Trophoblast cell (in vitro differentiated cells and primary cell): ENCODE measurements at regions not wholly inside any gene's neighbourhood (a gene's known extent, or its start where the extent isn't known, plus 50 kb on each side); places are given as distances from the start of the nearest gene placed in this dataset.

ENCODE experiments used
- DNase-seq, 2 donors: peaks; one replicate each; pipeline ENCODE4 v3.0.0-alpha.2; 2016
- H2AFZ ChIP-seq: 2 replicates; pipeline ENCODE4 v1.6.1; 2013; ENCODE audit warnings: low read length, moderate library complexity, mild to moderate bottlenecking; ENCODE audit not compliant: insufficient read depth, poor library complexity
- H2AK5ac ChIP-seq: 2 replicates; pipeline ENCODE4 v1.6.1; 2013; ENCODE audit warnings: mild to moderate bottlenecking, low read length
- H2BK120ac ChIP-seq: 2 replicates; pipeline ENCODE4 v1.6.1; 2013; ENCODE audit warnings: low read length, mild to moderate bottlenecking, moderate library complexity; ENCODE audit not compliant: insufficient read depth, poor library complexity
- H2BK12ac ChIP-seq: 2 replicates; pipeline ENCODE4 v1.6.1; 2013; ENCODE audit warnings: mild to moderate bottlenecking, low read length, moderate library complexity
- H2BK5ac ChIP-seq: 2 replicates; pipeline ENCODE4 v1.6.1; 2013; ENCODE audit warnings: low read length, low read depth, moderate library complexity, mild to moderate bottlenecking; ENCODE audit not compliant: poor library complexity
- H3K14ac ChIP-seq: 2 replicates; pipeline ENCODE4 v1.6.1; 2013; ENCODE audit warnings: mild to moderate bottlenecking, low read length
- H3K18ac ChIP-seq: 2 replicates; pipeline ENCODE4 v1.6.1; 2013; ENCODE audit warnings: mild to moderate bottlenecking, low read length
- H3K23ac ChIP-seq: 2 replicates; pipeline ENCODE4 v1.6.1; 2013; ENCODE audit warnings: low read length
- H3K27ac ChIP-seq: 2 replicates; pipeline ENCODE4 v1.5.1; 2013; ENCODE audit warnings: low read depth, mild to moderate bottlenecking, inconsistent platforms, low read length, moderate library complexity
- H3K27me3 ChIP-seq: 2 replicates; pipeline ENCODE4 v1.6.1; 2013; ENCODE audit warnings: inconsistent platforms, mild to moderate bottlenecking, low read length, moderate library complexity; ENCODE audit not compliant: insufficient read depth
- H3K36me3 ChIP-seq, 2 experiments: 1 replicate in 1 of 2; 2 replicates in 1 of 2; pipeline ENCODE4 v1.6.1; 2013; ENCODE audit warnings: low read length in 2 of 2, mild to moderate bottlenecking in 2 of 2, moderate library complexity in 1 of 2; ENCODE audit not compliant: insufficient read depth in 2 of 2, control insufficient read depth in 1 of 2
- H3K4ac ChIP-seq: 2 replicates; pipeline ENCODE4 v1.6.1; 2013; ENCODE audit warnings: low read depth, mild to moderate bottlenecking, low read length, moderate library complexity
- H3K4me1 ChIP-seq, 2 experiments: 1 replicate in 1 of 2; 2 replicates in 1 of 2; pipeline ENCODE4 v1.6.1; 2013; ENCODE audit warnings: low read length in 2 of 2, mild to moderate bottlenecking in 2 of 2, moderate library complexity in 1 of 2; ENCODE audit not compliant: insufficient read depth in 2 of 2, control insufficient read depth in 1 of 2
- H3K4me2 ChIP-seq: 2 replicates; pipeline ENCODE4 v1.6.1; 2013; ENCODE audit warnings: inconsistent platforms, mild to moderate bottlenecking, low read length, moderate library complexity
- H3K4me3 ChIP-seq: 2 replicates; pipeline ENCODE4 v1.5.1; 2013; ENCODE audit warnings: mild to moderate bottlenecking, low read depth, low read length, inconsistent platforms
- H3K79me1 ChIP-seq: one replicate; pipeline ENCODE4 v1.6.1; 2013; ENCODE audit warnings: low read length
- H3K79me2 ChIP-seq: 2 replicates; pipeline ENCODE4 v1.6.1; 2013; ENCODE audit warnings: low read length, mild to moderate bottlenecking; ENCODE audit not compliant: control insufficient read depth, insufficient read depth, poor library complexity
- H3K9ac ChIP-seq: 2 replicates; pipeline ENCODE4 v1.6.1; 2013; ENCODE audit warnings: mild to moderate bottlenecking, low read length
- H3K9me3 ChIP-seq: 2 replicates; pipeline ENCODE4 v1.6.1; 2013; ENCODE audit warnings: low read depth, mild to moderate bottlenecking, control low read depth, inconsistent platforms, low read length; ENCODE audit not compliant: insufficient read depth
- H4K12ac ChIP-seq: 2 replicates; pipeline ENCODE4 v1.6.1; 2013; ENCODE audit warnings: low read depth, mild to moderate bottlenecking, low read length, moderate library complexity
- H4K8ac ChIP-seq: 2 replicates; pipeline ENCODE4 v1.6.1; 2013; ENCODE audit warnings: low read depth, mild to moderate bottlenecking, low read length, moderate library complexity
- H4K91ac ChIP-seq: one replicate; pipeline ENCODE4 v1.6.1; 2013; ENCODE audit warnings: low read depth, mild to moderate bottlenecking, low read length, moderate library complexity
- WGBS: extraction: QIAGEN DNeasy Blood & Tissue Kit; methylation state at CpG from one replicate; pipeline ENCODE4 v1.1.7; 2013; ENCODE audit warnings: missing lambda C conversion rate; ENCODE audit not compliant: insufficient read length, insufficient coverage; ENCODE audit errors: extremely low coverage; 5-methylcytosine and 5-hydroxymethylcytosine counted together

- Histone ChIP-seq H2AFZ (no peak overlapping the region), H3K4me3 (no peak overlapping the region), H4K8ac (no peak overlapping the region), H3K27me3 (no peaks in the 10 kb centered on the region), H3K9me3 (no peaks in the 10 kb centered on the region), H3K9ac (no peak overlapping the region), H2AK5ac (no peak overlapping the region), H3K36me3 (no peaks in the 10 kb centered on the region), H3K23ac (no peak overlapping the region), H3K14ac (no peak overlapping the region), H3K4ac (no peak overlapping the region), H3K4me1 (no peaks in the 10 kb centered on the region), H3K27ac (no peak overlapping the region), H4K91ac (no peak overlapping the region), H2BK120ac (no peak overlapping the region), H2BK12ac (no peak overlapping the region), H3K18ac (no peak overlapping the region), H3K79me2 (no peaks in the 10 kb centered on the region), H3K4me2 (no peak overlapping the region), H3K79me1 (no peaks in the 10 kb centered on the region), H4K12ac (no peak overlapping the region), H2BK5ac (no peak overlapping the region)
- no CpG with 5 or more reads among the region's 1 CpG for WGBS
- DNase-seq, result no peak
Measured at GRCh38 chr13:83485101-83485500, 397.2 kb downstream of the SLITRK1 start.

DNA sequence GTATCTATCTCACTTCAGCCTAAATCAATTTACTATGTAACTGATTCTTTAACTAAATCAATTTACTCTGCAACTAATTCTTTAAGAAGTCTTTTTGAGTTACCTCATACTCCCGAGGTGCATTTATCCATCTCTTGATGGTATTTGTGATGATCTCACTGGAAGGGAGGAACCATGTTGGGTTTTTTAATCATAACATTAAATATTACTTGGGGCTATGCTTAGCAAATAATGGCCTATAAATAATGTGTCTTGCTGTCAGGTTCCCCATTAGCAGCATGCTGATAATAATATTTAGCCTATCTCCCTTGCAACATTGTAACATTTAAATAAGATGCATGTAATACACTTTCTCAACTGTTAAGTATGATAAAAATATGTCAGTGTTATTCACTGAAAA lies 411.3 kb downstream of the SLITRK1 start:
- H2BK5ac ChIP-seq, result no peak overlapping the region
- H3K27ac ChIP-seq, result no peak overlapping the region
- no peaks in the 10 kb centered on the region for H3K27me3 ChIP-seq
- no peak overlapping the region for H2AK5ac ChIP-seq
- DNase-seq, result no peak
- H3K9ac ChIP-seq, result no peak overlapping the region
- H4K91ac ChIP-seq, result no peak overlapping the region
- H3K36me3 ChIP-seq, result no peaks in the 10 kb centered on the region
- no peak overlapping the region for H3K4ac ChIP-seq
- no peak overlapping the region for H3K14ac ChIP-seq
- H2AFZ ChIP-seq, result no peak overlapping the region
- no peaks in the 10 kb centered on the region for H3K9me3 ChIP-seq
- H4K12ac ChIP-seq, result no peak overlapping the region
- no peak overlapping the region for H2BK12ac ChIP-seq
- H4K8ac ChIP-seq, result no peak overlapping the region
- H3K23ac ChIP-seq, result no peak overlapping the region
- no peaks in the 10 kb centered on the region for H3K79me2 ChIP-seq
- no peak overlapping the region for H3K4me2 ChIP-seq
- H3K4me3 ChIP-seq, result no peak overlapping the region
- H2BK120ac ChIP-seq, result no peak overlapping the region
- no CpG with 5 or more reads among the region's 1 CpG for WGBS
- no peaks in the 10 kb centered on the region for H3K79me1 ChIP-seq
- H3K18ac ChIP-seq, result no peak overlapping the region
- H3K4me1 ChIP-seq, result no peaks in the 10 kb centered on the region

- no peaks in the 10 kb centered on the region for H3K4me1 ChIP-seq
Measured at GRCh38 chr13:83470133-83470797, 412.0 kb downstream of the SLITRK1 start.

DNA sequence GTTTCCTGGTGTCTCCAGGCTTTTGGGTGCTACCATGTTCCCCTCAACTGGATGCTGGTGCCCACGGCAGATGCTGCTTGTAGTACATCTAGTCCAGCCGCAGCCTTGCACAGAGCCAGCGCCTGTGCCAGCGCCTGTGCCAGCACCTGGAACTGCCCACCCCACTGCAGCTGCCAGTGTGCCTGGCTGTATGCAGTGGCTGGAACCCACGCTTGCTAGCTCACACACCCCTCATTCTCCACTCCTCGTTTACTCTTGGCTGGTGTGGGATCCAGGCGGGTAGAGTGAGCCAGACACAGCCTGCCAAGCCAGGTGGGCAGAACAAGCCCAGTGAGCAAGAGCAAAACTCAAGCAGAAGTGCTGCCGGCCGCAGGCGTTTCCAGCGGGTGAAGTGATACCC lies 428.6 kb downstream of the SLITRK1 start:
- no peak overlapping the region for H4K8ac ChIP-seq
- H3K4ac ChIP-seq, result no peak overlapping the region
- WGBS, result no CpG with 5 or more reads among the region's 11 CpGs
- no peak overlapping the region for H2AK5ac ChIP-seq
- H3K4me2 ChIP-seq, result no peak overlapping the region
- H3K9me3 ChIP-seq, result peaks cover 7% of the 10 kb centered on the region
- DNase-seq, result no peak
- H3K9ac ChIP-seq, result no peak overlapping the region
- H3K18ac ChIP-seq, result no peak overlapping the region
- H3K36me3 ChIP-seq, result no peaks in the 10 kb centered on the region
- H2BK120ac ChIP-seq, result no peak overlapping the region
- no peak overlapping the region for H2BK12ac ChIP-seq
- no peak overlapping the region for H2BK5ac ChIP-seq
- H3K4me3 ChIP-seq, result no peak overlapping the region
- H3K14ac ChIP-seq, result no peak overlapping the region
- no peaks in the 10 kb centered on the region for H3K79me2 ChIP-seq
- no peak overlapping the region for H2AFZ ChIP-seq
- H4K91ac ChIP-seq, result no peak overlapping the region
- H3K27me3 ChIP-seq, result no peaks in the 10 kb centered on the region
- no peaks in the 10 kb centered on the region for H3K4me1 ChIP-seq
- H3K23ac ChIP-seq, result no peak overlapping the region
- H4K12ac ChIP-seq, result no peak overlapping the region
- H3K79me1 ChIP-seq, result no peaks in the 10 kb centered on the region
- H3K27ac ChIP-seq, result no peak overlapping the region

More at GRCh38 chr13:83470133-83470797, 412.0 kb downstream of the SLITRK1 start:
- H2BK120ac ChIP-seq, result no peak overlapping the region
- H3K18ac ChIP-seq, result no peak overlapping the region
- H2BK5ac ChIP-seq, result no peak overlapping the region
- no peak overlapping the region for H4K12ac ChIP-seq
- no peak overlapping the region for H4K8ac ChIP-seq
- no peak overlapping the region for H2AFZ ChIP-seq
- H3K79me1 ChIP-seq, result no peaks in the 10 kb centered on the region
- H3K9ac ChIP-seq, result no peak overlapping the region
- H3K27ac ChIP-seq, result no peak overlapping the region
- no peak overlapping the region for H4K91ac ChIP-seq
- DNase-seq, result no peak
- H2BK12ac ChIP-seq, result no peak overlapping the region
- H3K4ac ChIP-seq, result no peak overlapping the region
- no peak overlapping the region for H3K14ac ChIP-seq
- H3K4me3 ChIP-seq, result no peak overlapping the region
- H3K4me2 ChIP-seq, result no peak overlapping the region
- no CpG with 5 or more reads among the region's 4 CpGs for WGBS
- no peaks in the 10 kb centered on the region for H3K36me3 ChIP-seq
- no peaks in the 10 kb centered on the region for H3K9me3 ChIP-seq
- no peak overlapping the region for H3K23ac ChIP-seq
- no peaks in the 10 kb centered on the region for H3K79me2 ChIP-seq
- no peak overlapping the region for H2AK5ac ChIP-seq
- H3K27me3 ChIP-seq, result no peaks in the 10 kb centered on the region
